ENCODE measurements at regions not wholly inside any gene's neighbourhood (a gene's known extent, or its start where the extent isn't known, plus 50 kb on each side); places are given as distances from the start of the nearest gene placed in this dataset.

- TF ChIP-seq CTCF (IDR thresholded peaks at IDR 0.05) (no peak), POLR2A (IDR thresholded peaks at IDR 0.05) (no peak)
These were observed 1604.2 kb downstream of the STIM2 start for GRCh38 chr4:28464823-28465222.

All from heart left ventricle (tissue), 13 donors.